Lung (tissue), 11 donors: ENCODE measurements at regions not wholly inside any gene's neighbourhood (a gene's known extent, or its start where the extent isn't known, plus 50 kb on each side); places are given as distances from the start of the nearest gene placed in this dataset.

Source experiments
- ATAC-seq: fragments of 200-7000 bp; cut with Tn5 transposase; one replicate; pipeline ENCODE4 v1.9.1; 2020; ENCODE audit warnings: moderate number of reproducible peaks; ENCODE audit not compliant: insufficient read depth, low FRiP score
- DNase-seq, 3 donors: peaks; one replicate each; pipeline ENCODE4 v3.0.0-alpha.2; 2013 to 2017
- H3K27ac ChIP-seq, 2 donors: one replicate each; pipeline ENCODE4 v1.5.1; 2013; ENCODE audit warnings: mild to moderate bottlenecking in 2 of 2, moderate library complexity in 2 of 2, control low read depth in 1 of 2, inconsistent platforms in 1 of 2, low read depth in 1 of 2, low read length in 1 of 2
- H3K27me3 ChIP-seq, 3 donors: one replicate each; pipeline ENCODE4 v1.5.1; 2013; ENCODE audit warnings: low read length in 2 of 3; ENCODE audit not compliant: control insufficient read depth in 3 of 3, insufficient read depth in 3 of 3
- H3K36me3 ChIP-seq, 4 donors: one replicate each; pipeline ENCODE4 v1.5.1; 2013; ENCODE audit warnings: low read length in 4 of 4, mild to moderate bottlenecking in 1 of 4, moderate library complexity in 1 of 4; ENCODE audit not compliant: control insufficient read depth in 4 of 4, insufficient read depth in 4 of 4
- H3K4me1 ChIP-seq, 5 donors: one replicate each; pipeline ENCODE4 v1.5.1; 2013; ENCODE audit warnings: low read length in 5 of 5, mild to moderate bottlenecking in 2 of 5, moderate library complexity in 1 of 5; ENCODE audit not compliant: control insufficient read depth in 5 of 5, insufficient read depth in 5 of 5
- H3K4me3 ChIP-seq: one replicate; pipeline ENCODE4 v1.5.1; 2013; ENCODE audit warnings: mild to moderate bottlenecking, control low read depth, moderate library complexity
- H3K9ac ChIP-seq, 2 donors: one replicate each; pipeline ENCODE4 v1.5.1; 2013; ENCODE audit warnings: low read length in 2 of 2, control low read depth in 1 of 2; ENCODE audit not compliant: insufficient read depth in 1 of 2
- H3K9me3 ChIP-seq, 4 donors: one replicate each; pipeline ENCODE4 v1.5.1; 2013; ENCODE audit warnings: low read length in 3 of 4, mild to moderate bottlenecking in 1 of 4, moderate library complexity in 1 of 4; ENCODE audit not compliant: control insufficient read depth in 4 of 4, insufficient read depth in 3 of 4
- CTCF ChIP-seq: IDR thresholded peaks from 2 replicates; pipeline ENCODE4 v1.5.1; 2012; ENCODE audit warnings: mild to moderate bottlenecking; ENCODE audit errors: control extremely low read depth, extremely low read depth
- WGBS, 2 donors: extraction: QIAGEN DNeasy Blood & Tissue Kit; methylation state at CpG; one replicate each; pipeline ENCODE4 v1.1.7; 2013; 5-methylcytosine and 5-hydroxymethylcytosine counted together
- donor health status: control.
- donor health status: control.
- donor health status: Bipolar disorder and iron deficiency.
- donor health status: healthy.
- donor health status: DM: yes; HTN: yes; CAD: no.

GRCh38 chr18:46343456-46343855, 239.3 kb downstream of the HAUS1 start:
- H3K27me3 ChIP-seq = no peaks in the 10 kb centered on the region
- no peak for DNase-seq
- no peaks in the 10 kb centered on the region for H3K36me3 ChIP-seq
- no peak overlapping the region for H3K9ac ChIP-seq
- WGBS, 2 donors = 73 to 76% methylated on average over 7 of the region's 7 CpGs
- no peak for TF ChIP-seq CTCF
- H3K9me3 ChIP-seq = peaks cover 0 to 2% (median 0%) of the 10 kb centered on the region in 4 donors
- no peak overlapping the region for H3K4me3 ChIP-seq
- H3K27ac ChIP-seq = peak overlapping the region in 1 of 2 donors; percentile 66
- ATAC-seq = no peak
- H3K4me1 ChIP-seq = peaks cover 0 to 16% (median 12%) of the 10 kb centered on the region in 5 donors

DNA sequence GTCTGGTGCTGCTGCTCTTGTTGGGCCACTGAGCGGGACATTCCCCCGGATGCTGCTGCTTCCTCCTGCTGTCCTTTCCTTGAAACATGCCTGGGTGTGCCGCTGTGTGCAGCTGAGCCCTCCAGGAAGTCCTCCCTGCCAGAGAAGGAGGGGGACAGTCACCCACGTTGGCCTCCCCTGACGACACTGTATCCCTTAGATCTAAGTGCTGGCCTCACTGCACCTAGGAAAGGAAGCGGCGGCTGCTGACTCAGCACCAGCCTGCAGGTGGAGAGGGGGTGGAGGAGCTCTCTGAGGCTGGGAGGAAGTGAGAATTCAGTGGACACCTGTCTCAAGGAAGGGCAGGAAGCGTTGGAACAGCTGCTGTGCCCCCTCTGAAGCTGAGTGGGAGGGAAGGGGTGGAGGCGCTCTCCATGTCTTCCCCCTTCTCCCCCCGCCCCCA, 239.8 kb downstream of the HAUS1 start:
- H3K9ac ChIP-seq = no peak overlapping the region
- peaks cover 0 to 14% (median 7%) of the 10 kb centered on the region in 5 donors for H3K4me1 ChIP-seq
- H3K27me3 ChIP-seq = no peaks in the 10 kb centered on the region
- peak overlapping the region in 1 of 2 donors; percentile 66 for H3K27ac ChIP-seq
- TF ChIP-seq CTCF = no peak
- DNase-seq (peak in 2 of 3 donors; percentile 19 to 63), ATAC-seq (peak; percentile 59)
- no peaks in the 10 kb centered on the region for H3K36me3 ChIP-seq
- peaks cover 0 to 2% (median 0%) of the 10 kb centered on the region in 4 donors for H3K9me3 ChIP-seq
- no peak overlapping the region for H3K4me3 ChIP-seq
- 8 to 38% methylated on average over 10 of the region's 10 CpGs for WGBS, 2 donors

- H3K27ac ChIP-seq = no peak overlapping the region
- H3K27me3 ChIP-seq = no peaks in the 10 kb centered on the region
- H3K9ac ChIP-seq = no peak overlapping the region
- no peak for ATAC-seq
- H3K36me3 ChIP-seq = peaks cover 0 to under 1% (median 0%) of the 10 kb centered on the region in 4 donors
- no peak for TF ChIP-seq CTCF
- H3K9me3 ChIP-seq = peaks cover 0 to 2% (median 0%) of the 10 kb centered on the region in 4 donors
- no peak for DNase-seq
- WGBS, 2 donors = 65 to 72% methylated on average over 14 of the region's 14 CpGs
- peaks cover 0 to 14% (median 3%) of the 10 kb centered on the region in 5 donors for H3K4me1 ChIP-seq
- H3K4me3 ChIP-seq = no peak overlapping the region
Measured at GRCh38 chr18:46344416-46345180, 240.4 kb downstream of the HAUS1 start.
